ENCODE measurements at regions not wholly inside any gene's neighbourhood (a gene's known extent, or its start where the extent isn't known, plus 50 kb on each side); places are given as distances from the start of the nearest gene placed in this dataset.

DNA sequence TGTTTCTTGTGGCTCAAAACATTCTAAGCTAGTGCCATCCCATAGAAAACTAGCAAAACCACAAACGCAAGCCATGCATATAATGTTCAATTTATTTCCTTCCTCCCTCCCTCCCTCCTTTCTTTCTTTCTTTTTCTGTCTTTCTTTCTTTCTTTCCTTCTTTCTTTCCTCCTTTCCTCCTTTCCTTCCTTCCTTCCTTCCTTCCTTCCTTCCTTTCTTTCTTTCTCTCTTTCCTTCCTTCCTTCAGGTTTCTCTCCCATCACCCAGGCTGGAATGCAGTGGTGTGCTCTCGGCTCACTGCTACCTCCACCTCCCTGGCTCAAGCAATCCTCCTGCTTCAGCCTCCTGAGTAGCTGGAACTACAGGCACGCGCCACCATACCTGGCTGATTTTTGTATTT, 492.8 kb upstream of the PROK2 start:
- Histone ChIP-seq H3K9me3 (ENCODE audit: control insufficient read depth, low read depth, low read length) (no peaks in the 10 kb centered on the region), H3K79me2 (ENCODE audit: insufficient read depth, low read length) (no peaks in the 10 kb centered on the region), H4K20me1 (ENCODE audit: control insufficient read depth, insufficient read depth, insufficient read length) (no peaks in the 10 kb centered on the region), H2BK20ac (ENCODE audit: low read depth, low read length, poor library complexity, severe bottlenecking) (no peak overlapping the region), H3K27me3 (ENCODE audit: insufficient read depth, low read length) (no peaks in the 10 kb centered on the region), H3K4ac (ENCODE audit: low read depth, low read length) (no peak overlapping the region), H3K79me1 (ENCODE audit: insufficient read depth, low read depth, low read length, poor library complexity, severe bottlenecking) (no peaks in the 10 kb centered on the region), H3K4me2 (ENCODE audit: insufficient read depth, insufficient read length, low read length) (no peak overlapping the region), H2AK5ac (ENCODE audit: insufficient read length, low read length) (no peak overlapping the region), H3K4me1 (ENCODE audit: insufficient read depth, low read length) (no peaks in the 10 kb centered on the region; the same call in 1 of the 2 replicates), H3K18ac (ENCODE audit: insufficient read length, low read depth, low read length) (no peak overlapping the region), H4K5ac (ENCODE audit: insufficient read length, low read depth, low read length) (no peak overlapping the region), H3T11ph (ENCODE audit: low read length) (no peak overlapping the region), H4K8ac (replicated peaks; ENCODE audit: insufficient read length, low read depth, low read length) (no peak overlapping the region), H2BK15ac (ENCODE audit: low read depth, low read length) (no peak overlapping the region), H3K56ac (ENCODE audit: insufficient read length, low read depth, low read length) (no peak overlapping the region), H4K91ac (ENCODE audit: insufficient read length, low read depth, low read length) (no peak overlapping the region), H3K14ac (ENCODE audit: insufficient read depth, low read length) (no peak overlapping the region), H3K23ac (ENCODE audit: insufficient read length, low read depth, low read length) (no peak overlapping the region), H3K23me2 (ENCODE audit: insufficient read length, low read depth, low read length, poor library complexity, severe bottlenecking) (no peaks in the 10 kb centered on the region), H2BK5ac (ENCODE audit: insufficient read length, low read length) (no peak overlapping the region), H3K27ac (ENCODE audit: insufficient read length, low read depth, low read length) (no peak overlapping the region), H2BK12ac (ENCODE audit: insufficient read length, low read depth, low read length) (no peak overlapping the region), H3K9ac (ENCODE audit: extremely low read depth, insufficient read length, low read length) (no peak overlapping the region), H2AFZ (ENCODE audit: low read length) (no peak overlapping the region), H2BK120ac (ENCODE audit: low read depth, low read length, poor library complexity, severe bottlenecking) (no peak overlapping the region)
- H3K27me3 Mint-ChIP-seq (ENCODE audit: low read depth), result peaks cover 16% of the 10 kb centered on the region
- H3K4me3 Mint-ChIP-seq, result no peak overlapping the region
- peaks cover 0 to 3% (median 0%) of the 10 kb centered on the region in 3 experiments; a peak in 1 of 7 replicates for H3K36me3 Mint-ChIP-seq (ENCODE audit: insufficient read depth in 1 of 3, low read depth in 3 of 3)
- no peak for DNase-seq
- H3K27ac Mint-ChIP-seq, result no peak overlapping the region
- no CpG with 5 or more reads among the region's 4 CpGs for WGBS (ENCODE audit: extremely low coverage, insufficient read length, low lambda C conversion rate)
- H3K9me3 Mint-ChIP-seq, result peaks cover 2 to 3% of the 10 kb centered on the region in 2 experiments; a peak in 2 of 5 replicates
- H3K4me1 Mint-ChIP-seq, result peaks cover 8 to 33% of the 10 kb centered on the region in 2 experiments
- TF ChIP-seq, protein P1, sequence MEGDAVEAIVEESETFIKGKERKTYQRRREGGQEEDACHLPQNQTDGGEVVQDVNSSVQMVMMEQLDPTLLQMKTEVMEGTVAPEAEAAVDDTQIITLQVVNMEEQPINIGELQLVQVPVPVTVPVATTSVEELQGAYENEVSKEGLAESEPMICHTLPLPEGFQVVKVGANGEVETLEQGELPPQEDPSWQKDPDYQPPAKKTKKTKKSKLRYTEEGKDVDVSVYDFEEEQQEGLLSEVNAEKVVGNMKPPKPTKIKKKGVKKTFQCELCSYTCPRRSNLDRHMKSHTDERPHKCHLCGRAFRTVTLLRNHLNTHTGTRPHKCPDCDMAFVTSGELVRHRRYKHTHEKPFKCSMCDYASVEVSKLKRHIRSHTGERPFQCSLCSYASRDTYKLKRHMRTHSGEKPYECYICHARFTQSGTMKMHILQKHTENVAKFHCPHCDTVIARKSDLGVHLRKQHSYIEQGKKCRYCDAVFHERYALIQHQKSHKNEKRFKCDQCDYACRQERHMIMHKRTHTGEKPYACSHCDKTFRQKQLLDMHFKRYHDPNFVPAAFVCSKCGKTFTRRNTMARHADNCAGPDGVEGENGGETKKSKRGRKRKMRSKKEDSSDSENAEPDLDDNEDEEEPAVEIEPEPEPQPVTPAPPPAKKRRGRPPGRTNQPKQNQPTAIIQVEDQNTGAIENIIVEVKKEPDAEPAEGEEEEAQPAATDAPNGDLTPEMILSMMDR (conservative IDR thresholded peaks at IDR 0.05), result no peak

Data from H9 (cell line).